Cardiac muscle cell (in vitro differentiated cells and primary cell): ENCODE measurements at regions not wholly inside any gene's neighbourhood (a gene's known extent, or its start where the extent isn't known, plus 50 kb on each side); places are given as distances from the start of the nearest gene placed in this dataset.

Experiments used
- DNase-seq, 2 donors: peaks; one replicate each; pipeline versions ENCODE4 v3.0.0 to v3.0.0-alpha.2; 2010 to 2017; ENCODE audit warnings: low read depth in 1 of 2, low spot score in 1 of 2
- H3K27ac ChIP-seq: fragments of 200-600 bp; sonication (generic); 2 replicates; pipeline ENCODE4 v1.5.1; 2016
- H3K27me3 ChIP-seq: fragments of 200-600 bp; sonication (generic); 2 replicates; pipeline ENCODE4 v1.6.0; 2016; ENCODE audit warnings: control low read depth
- H3K36me3 ChIP-seq: fragments of 200-600 bp; sonication (generic); 2 replicates; pipeline ENCODE4 v1.5.1; 2016; ENCODE audit warnings: control low read depth
- H3K4me1 ChIP-seq: fragments of 200-600 bp; sonication (generic); 2 replicates; pipeline ENCODE4 v1.8.1; 2017; ENCODE audit warnings: low read depth, mild to moderate bottlenecking, mixed run types
- H3K4me3 ChIP-seq: fragments of 200-600 bp; sonication (generic); 2 replicates; pipeline ENCODE4 v1.5.1; 2016; ENCODE audit warnings: mild to moderate bottlenecking
- H3K9me3 ChIP-seq: fragments of 200-600 bp; sonication (generic); 2 replicates; pipeline ENCODE4 v1.5.1; 2017; ENCODE audit warnings: low read depth, mild to moderate bottlenecking, control low read depth
- TF ChIP-seq, protein P1 (sequence below): IDR thresholded peaks from 2 replicates; pipeline ENCODE4 v1.5.1; 2012; ENCODE audit warnings: low read depth, mild to moderate bottlenecking, low read length

DNA sequence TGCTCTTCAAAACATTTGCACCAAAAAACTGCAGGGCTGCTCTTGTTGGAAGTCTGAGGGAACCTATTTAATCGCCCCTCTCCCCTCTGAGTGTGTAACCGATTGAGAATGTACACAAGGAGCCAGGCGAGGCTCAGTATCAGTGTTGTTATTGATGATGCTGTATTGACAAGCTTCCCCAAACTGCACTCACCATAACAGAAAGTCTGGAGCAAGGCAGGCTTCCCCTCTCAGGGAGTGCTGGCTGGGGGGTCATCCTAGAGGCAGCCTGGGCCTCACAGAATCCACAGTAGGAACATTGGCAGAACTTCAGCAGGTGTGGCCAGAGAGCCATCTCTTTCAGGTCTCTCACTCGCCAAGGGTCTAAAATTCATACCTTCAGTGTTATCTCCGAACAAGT is 58.1 kb upstream of the TUNAR start:
- Histone ChIP-seq H3K4me1 (no peaks in the 10 kb centered on the region), H3K4me3 (no peak overlapping the region), H3K27me3 (no peaks in the 10 kb centered on the region), H3K9me3 (no peaks in the 10 kb centered on the region), H3K27ac (no peak overlapping the region), H3K36me3 (no peaks in the 10 kb centered on the region)
- no peak for DNase-seq
- TF ChIP-seq, protein P1, sequence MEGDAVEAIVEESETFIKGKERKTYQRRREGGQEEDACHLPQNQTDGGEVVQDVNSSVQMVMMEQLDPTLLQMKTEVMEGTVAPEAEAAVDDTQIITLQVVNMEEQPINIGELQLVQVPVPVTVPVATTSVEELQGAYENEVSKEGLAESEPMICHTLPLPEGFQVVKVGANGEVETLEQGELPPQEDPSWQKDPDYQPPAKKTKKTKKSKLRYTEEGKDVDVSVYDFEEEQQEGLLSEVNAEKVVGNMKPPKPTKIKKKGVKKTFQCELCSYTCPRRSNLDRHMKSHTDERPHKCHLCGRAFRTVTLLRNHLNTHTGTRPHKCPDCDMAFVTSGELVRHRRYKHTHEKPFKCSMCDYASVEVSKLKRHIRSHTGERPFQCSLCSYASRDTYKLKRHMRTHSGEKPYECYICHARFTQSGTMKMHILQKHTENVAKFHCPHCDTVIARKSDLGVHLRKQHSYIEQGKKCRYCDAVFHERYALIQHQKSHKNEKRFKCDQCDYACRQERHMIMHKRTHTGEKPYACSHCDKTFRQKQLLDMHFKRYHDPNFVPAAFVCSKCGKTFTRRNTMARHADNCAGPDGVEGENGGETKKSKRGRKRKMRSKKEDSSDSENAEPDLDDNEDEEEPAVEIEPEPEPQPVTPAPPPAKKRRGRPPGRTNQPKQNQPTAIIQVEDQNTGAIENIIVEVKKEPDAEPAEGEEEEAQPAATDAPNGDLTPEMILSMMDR: no peak

DNA sequence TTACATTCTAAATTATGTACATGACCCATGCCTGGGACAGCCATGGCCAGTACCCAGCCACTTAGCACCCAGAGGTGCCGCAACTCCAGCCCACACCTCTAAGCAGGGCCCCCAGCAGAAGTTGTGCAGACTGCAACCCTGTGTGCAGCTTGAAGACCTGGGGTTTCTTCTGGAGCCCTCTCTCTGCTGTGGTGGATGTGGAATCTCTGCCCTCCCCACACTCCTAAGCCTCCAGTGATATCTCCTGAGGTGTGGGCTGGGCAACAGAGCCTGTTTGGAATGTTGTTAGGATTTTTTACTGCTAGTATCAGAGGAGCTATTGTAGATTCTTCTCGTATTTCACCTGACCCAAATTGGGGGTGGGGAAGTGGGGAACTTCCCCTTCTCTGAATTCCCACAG is 59.4 kb upstream of the TUNAR start:
- Histone ChIP-seq H3K36me3 (no peaks in the 10 kb centered on the region), H3K4me1 (no peaks in the 10 kb centered on the region), H3K27ac (no peak overlapping the region), H3K9me3 (no peaks in the 10 kb centered on the region), H3K27me3 (no peaks in the 10 kb centered on the region), H3K4me3 (no peak overlapping the region)
- DNase-seq: no peak
- TF ChIP-seq, protein P1: no peak

GRCh38 chr14:95816539-95816938 is 60.1 kb upstream of the TUNAR start:
- TF ChIP-seq, protein P1: no peak
- DNase-seq: no peak
- H3K27me3 ChIP-seq: no peaks in the 10 kb centered on the region
- H3K9me3 ChIP-seq: no peaks in the 10 kb centered on the region
- H3K4me1 ChIP-seq: no peaks in the 10 kb centered on the region
- H3K27ac ChIP-seq: no peak overlapping the region
- H3K4me3 ChIP-seq: no peak overlapping the region
- no peaks in the 10 kb centered on the region for H3K36me3 ChIP-seq

- TF ChIP-seq, protein P1: no peak
- Histone ChIP-seq H3K4me1 (no peaks in the 10 kb centered on the region), H3K36me3 (no peaks in the 10 kb centered on the region), H3K27me3 (no peaks in the 10 kb centered on the region), H3K9me3 (no peaks in the 10 kb centered on the region), H3K27ac (no peak overlapping the region), H3K4me3 (no peak overlapping the region)
- peak in 1 of 2 donors; percentile 15 for DNase-seq
These were observed 61.4 kb upstream of the TUNAR start for GRCh38 chr14:95815226-95815690.

- Histone ChIP-seq H3K4me3 (no peak overlapping the region), H3K27ac (no peak overlapping the region), H3K4me1 (no peaks in the 10 kb centered on the region), H3K27me3 (no peaks in the 10 kb centered on the region), H3K36me3 (no peaks in the 10 kb centered on the region), H3K9me3 (no peaks in the 10 kb centered on the region)
- TF ChIP-seq, protein P1: no peak
- no peak for DNase-seq
These were observed 62.0 kb upstream of the TUNAR start for GRCh38 chr14:95814363-95815225.
